ENCODE measurements at regions not wholly inside any gene's neighbourhood (a gene's known extent, or its start where the extent isn't known, plus 50 kb on each side); places are given as distances from the start of the nearest gene placed in this dataset.

GRCh38 chr5:167244583-167244982 lies 1046.9 kb upstream of the WWC1 start:
- TF ChIP-seq CTCF (IDR thresholded peaks at IDR 0.05) (no peak), EZH2 (IDR thresholded peaks at IDR 0.05; ENCODE audit: borderline replicate concordance, insufficient read depth, low read depth, low read length, poor library complexity, severe bottlenecking) (no peak)
